Gastrocnemius medialis (tissue), 4 donors: ENCODE measurements at regions not wholly inside any gene's neighbourhood (a gene's known extent, or its start where the extent isn't known, plus 50 kb on each side); places are given as distances from the start of the nearest gene placed in this dataset.

Experiments used
- POLR2A ChIP-seq, 2 donors: fragments of 450-650 bp; IDR thresholded peaks; one replicate each; pipeline ENCODE4 v1.6.1; 2017; ENCODE audit warnings: antibody characterized with exemption in 2 of 2, mild to moderate bottlenecking in 2 of 2, moderate library complexity in 2 of 2
- TF ChIP-seq, protein P1 (sequence below), 5 experiments: fragments of 450-650 bp in 3 of 5; fragments of 200-600 bp in 2 of 5; sonication (generic) in 2 of 5; IDR thresholded peaks in 4 of 5; conservative IDR thresholded peaks in 1 of 5; 1 replicate in 4 of 5; 2 replicates in 1 of 5; pipeline ENCODE4 v1.5.1; 2016 to 2019; ENCODE audit warnings: antibody characterized with exemption in 5 of 5, mild to moderate bottlenecking in 3 of 5, moderate library complexity in 3 of 5

GRCh38 chr15:53296603-53297002, 462.9 kb downstream of the WDR72 start:
- TF ChIP-seq, protein P1, sequence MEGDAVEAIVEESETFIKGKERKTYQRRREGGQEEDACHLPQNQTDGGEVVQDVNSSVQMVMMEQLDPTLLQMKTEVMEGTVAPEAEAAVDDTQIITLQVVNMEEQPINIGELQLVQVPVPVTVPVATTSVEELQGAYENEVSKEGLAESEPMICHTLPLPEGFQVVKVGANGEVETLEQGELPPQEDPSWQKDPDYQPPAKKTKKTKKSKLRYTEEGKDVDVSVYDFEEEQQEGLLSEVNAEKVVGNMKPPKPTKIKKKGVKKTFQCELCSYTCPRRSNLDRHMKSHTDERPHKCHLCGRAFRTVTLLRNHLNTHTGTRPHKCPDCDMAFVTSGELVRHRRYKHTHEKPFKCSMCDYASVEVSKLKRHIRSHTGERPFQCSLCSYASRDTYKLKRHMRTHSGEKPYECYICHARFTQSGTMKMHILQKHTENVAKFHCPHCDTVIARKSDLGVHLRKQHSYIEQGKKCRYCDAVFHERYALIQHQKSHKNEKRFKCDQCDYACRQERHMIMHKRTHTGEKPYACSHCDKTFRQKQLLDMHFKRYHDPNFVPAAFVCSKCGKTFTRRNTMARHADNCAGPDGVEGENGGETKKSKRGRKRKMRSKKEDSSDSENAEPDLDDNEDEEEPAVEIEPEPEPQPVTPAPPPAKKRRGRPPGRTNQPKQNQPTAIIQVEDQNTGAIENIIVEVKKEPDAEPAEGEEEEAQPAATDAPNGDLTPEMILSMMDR (IDR thresholded peaks at IDR 0.05 in 4 of 5, conservative IDR thresholded peaks at IDR 0.05 in 1 of 5) = no peak
- no peak for TF ChIP-seq POLR2A (IDR thresholded peaks at IDR 0.05)
